ENCODE measurements at regions not wholly inside any gene's neighbourhood (a gene's known extent, or its start where the extent isn't known, plus 50 kb on each side); places are given as distances from the start of the nearest gene placed in this dataset.

DNA sequence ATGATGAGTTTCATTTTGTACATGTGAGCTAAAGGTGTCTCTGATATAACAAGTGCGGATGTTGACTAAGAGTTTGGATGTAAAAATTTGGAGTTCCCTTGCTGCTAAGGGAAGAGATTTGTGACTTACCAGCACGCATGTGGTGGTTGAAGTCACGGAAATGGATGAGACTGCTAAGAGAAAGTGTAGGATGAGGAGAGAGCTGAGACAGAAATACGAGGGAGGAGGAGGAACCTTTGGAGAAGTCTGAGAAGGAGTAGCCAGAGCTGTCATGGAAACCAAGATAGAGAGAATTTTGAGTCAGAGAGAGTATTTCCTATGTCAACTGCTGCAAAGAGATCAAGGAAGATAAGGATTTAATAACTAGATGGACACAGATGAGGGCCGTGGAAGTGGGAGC lies 106.5 kb upstream of the COL24A1 start:
- ATAC-seq (no peak), FAIRE-seq (no peak), DNase-seq (ENCODE audit: extremely low read depth in 1 of 4, low spot score in 3 of 4) (no peak)
- no peaks in the 10 kb centered on the region for H4K20me1 ChIP-seq (replicated peaks; ENCODE audit: control insufficient read depth, insufficient read depth, low read length)
- H3K79me2 ChIP-seq (ENCODE audit: control insufficient read depth, insufficient read depth, low read length) = no peaks in the 10 kb centered on the region
- intact Hi-C loops (cut with micrococcal nuclease) = no loop called here
- H3K27ac ChIP-seq (ENCODE audit: extremely low read depth, low read depth, low read length) = no peak overlapping the region
- H3K4me1 ChIP-seq (replicated peaks in 1 of 2; ENCODE audit: control insufficient read depth in 2 of 2, insufficient read depth in 2 of 2, low read length in 2 of 2) = no peaks in the 10 kb centered on the region
- H3K27me3 ChIP-seq (ENCODE audit: control insufficient read depth in 2 of 2, insufficient read depth in 2 of 2, low read length in 2 of 2) = no peaks in the 10 kb centered on the region
- no peaks in the 10 kb centered on the region for H3K36me3 ChIP-seq (ENCODE audit: control insufficient read depth, insufficient read depth, low read length)
- TF ChIP-seq ZFP1 (CRISPR knock-in tag; IDR thresholded peaks at IDR 0.05) (no peak), NRF1 (conservative IDR thresholded peaks at IDR 0.05 in 1 of 2, IDR thresholded peaks at IDR 0.05 in 1 of 2) (no peak), NCOA1 (IDR thresholded peaks at IDR 0.05; ENCODE audit: low read depth) (no peak), ZNF184 (CRISPR knock-in tag; IDR thresholded peaks at IDR 0.05) (no peak), ZBTB17 (CRISPR knock-in tag; IDR thresholded peaks at IDR 0.05) (no peak), ZNF583 (CRISPR knock-in tag; IDR thresholded peaks at IDR 0.05) (no peak), TRIM24 (IDR thresholded peaks at IDR 0.05) (no peak)
- TF ChIP-seq, protein P1, sequence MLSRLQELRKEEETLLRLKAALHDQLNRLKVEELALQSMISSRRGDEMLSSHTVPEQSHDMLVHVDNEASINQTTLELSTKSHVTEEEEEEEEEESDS (CRISPR knock-in tag; IDR thresholded peaks at IDR 0.05) = no peak
- TF ChIP-seq, protein P2, sequence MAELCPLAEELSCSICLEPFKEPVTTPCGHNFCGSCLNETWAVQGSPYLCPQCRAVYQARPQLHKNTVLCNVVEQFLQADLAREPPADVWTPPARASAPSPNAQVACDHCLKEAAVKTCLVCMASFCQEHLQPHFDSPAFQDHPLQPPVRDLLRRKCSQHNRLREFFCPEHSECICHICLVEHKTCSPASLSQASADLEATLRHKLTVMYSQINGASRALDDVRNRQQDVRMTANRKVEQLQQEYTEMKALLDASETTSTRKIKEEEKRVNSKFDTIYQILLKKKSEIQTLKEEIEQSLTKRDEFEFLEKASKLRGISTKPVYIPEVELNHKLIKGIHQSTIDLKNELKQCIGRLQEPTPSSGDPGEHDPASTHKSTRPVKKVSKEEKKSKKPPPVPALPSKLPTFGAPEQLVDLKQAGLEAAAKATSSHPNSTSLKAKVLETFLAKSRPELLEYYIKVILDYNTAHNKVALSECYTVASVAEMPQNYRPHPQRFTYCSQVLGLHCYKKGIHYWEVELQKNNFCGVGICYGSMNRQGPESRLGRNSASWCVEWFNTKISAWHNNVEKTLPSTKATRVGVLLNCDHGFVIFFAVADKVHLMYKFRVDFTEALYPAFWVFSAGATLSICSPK (IDR thresholded peaks at IDR 0.05; ENCODE audit: borderline replicate concordance) = no peak
- TF ChIP-seq, protein P3, sequence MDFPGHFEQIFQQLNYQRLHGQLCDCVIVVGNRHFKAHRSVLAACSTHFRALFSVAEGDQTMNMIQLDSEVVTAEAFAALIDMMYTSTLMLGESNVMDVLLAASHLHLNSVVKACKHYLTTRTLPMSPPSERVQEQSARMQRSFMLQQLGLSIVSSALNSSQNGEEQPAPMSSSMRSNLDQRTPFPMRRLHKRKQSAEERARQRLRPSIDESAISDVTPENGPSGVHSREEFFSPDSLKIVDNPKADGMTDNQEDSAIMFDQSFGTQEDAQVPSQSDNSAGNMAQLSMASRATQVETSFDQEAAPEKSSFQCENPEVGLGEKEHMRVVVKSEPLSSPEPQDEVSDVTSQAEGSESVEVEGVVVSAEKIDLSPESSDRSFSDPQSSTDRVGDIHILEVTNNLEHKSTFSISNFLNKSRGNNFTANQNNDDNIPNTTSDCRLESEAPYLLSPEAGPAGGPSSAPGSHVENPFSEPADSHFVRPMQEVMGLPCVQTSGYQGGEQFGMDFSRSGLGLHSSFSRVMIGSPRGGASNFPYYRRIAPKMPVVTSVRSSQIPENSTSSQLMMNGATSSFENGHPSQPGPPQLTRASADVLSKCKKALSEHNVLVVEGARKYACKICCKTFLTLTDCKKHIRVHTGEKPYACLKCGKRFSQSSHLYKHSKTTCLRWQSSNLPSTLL (IDR thresholded peaks at IDR 0.05) = no peak
- BruUV-seq (replicated peaks) = no TSS peak
- no peak overlapping the region for H3K4me2 ChIP-seq (ENCODE audit: insufficient read depth, low read length)
- H3K9ac ChIP-seq (ENCODE audit: insufficient read depth in 1 of 2, low read depth in 2 of 2, low read length in 2 of 2) = no peak overlapping the region
- H2AFZ ChIP-seq (ENCODE audit: low read depth, low read length) = no peak overlapping the region
- H3K4me3 ChIP-seq = no peak overlapping the region
- POLR2A ChIA-PET = interaction anchor here (0.6 kb wide), 1 partner anchor 16 kb away, joined by 3 read pairs; no protein-coding TSS in a partner anchor
- CTCF ChIA-PET (ENCODE audit: low intra/inter-chr PET ratio) = no interaction called here
- 0% methylated on average over 5 of the region's 5 CpGs for WGBS (ENCODE audit: insufficient coverage, low coverage, missing lambda C conversion rate)
- H3K9me3 ChIP-seq (replicated peaks; ENCODE audit: control insufficient read depth, insufficient read depth, low read depth, low read length) = no peaks in the 10 kb centered on the region
- in situ Hi-C loops (cut with MboI) = no loop called here
- H3K9me1 ChIP-seq (ENCODE audit: control insufficient read depth, insufficient read depth, low read length) = no peaks in the 10 kb centered on the region
